HEK293 (cell line): ENCODE measurements at regions not wholly inside any gene's neighbourhood (a gene's known extent, or its start where the extent isn't known, plus 50 kb on each side); places are given as distances from the start of the nearest gene placed in this dataset.

Source experiments
- CTCF ChIA-PET: fragments of 350-600 bp; formaldehyde crosslinking; extraction: SDS; loops from one replicate; lab custom pipeline; 2021; ENCODE audit warnings: antibody characterized with exemption; lab: Yijun Ruan, JAX
- POLR2A ChIA-PET: fragments of 300-600 bp; formaldehyde crosslinking; extraction: SDS; loops from one replicate; lab custom pipeline; 2020; ENCODE audit warnings: antibody characterized with exemption, inconsistent platforms; lab: Yijun Ruan, JAX
- H3K27ac ChIP-seq: fragments of 200-500 bp; sonication (Bioruptor generic); 2 replicates; pipeline ENCODE4 v1.5.1; 2014; ENCODE audit warnings: low read depth, low read length, control low read depth, inconsistent platforms; ENCODE audit errors: extremely low read depth
- H3K36me3 ChIP-seq, 2 experiments: fragments of 200-500 bp in 1 of 2; sonication (Bioruptor generic) in 1 of 2; 1 replicate in 1 of 2; 2 replicates in 1 of 2; pipeline ENCODE4 v1.5.1; 2014 to 2017; ENCODE audit warnings: inconsistent platforms in 2 of 2, low read length in 2 of 2; ENCODE audit not compliant: control insufficient read depth in 2 of 2, insufficient read depth in 1 of 2
- H3K4me1 ChIP-seq: fragments of 200-500 bp; sonication (Bioruptor generic); 2 replicates; pipeline ENCODE4 v1.5.1; 2014; ENCODE audit warnings: mild to moderate bottlenecking, low read length, inconsistent platforms; ENCODE audit not compliant: control insufficient read depth, insufficient read depth
- H3K4me3 ChIP-seq: 2 replicates; pipeline ENCODE4 v1.5.1; 2011; ENCODE audit warnings: low read depth, mild to moderate bottlenecking, control low read depth, low read length, moderate library complexity
- H3K9me3 ChIP-seq: fragments of 200-500 bp; sonication (Bioruptor generic); 2 replicates; pipeline ENCODE4 v1.5.1; 2014; ENCODE audit warnings: low read depth, low read length, inconsistent platforms; ENCODE audit not compliant: control insufficient read depth, insufficient read depth
- BCL6B ChIP-seq: fragments of 450-650 bp; formaldehyde crosslinking; IDR thresholded peaks from 2 replicates; pipeline ENCODE4 v1.5.1; 2017; ENCODE audit warnings: missing biosample characterization, missing genetic modification characterization
- HOXD13 ChIP-seq: sonication (generic); formaldehyde crosslinking; IDR thresholded peaks from 2 replicates; pipeline ENCODE4 v1.8.0; 2022; ENCODE audit warnings: missing genetic modification reagents, borderline replicate concordance
- SP2 ChIP-seq: fragments of 450-650 bp; formaldehyde crosslinking; IDR thresholded peaks from 2 replicates; pipeline ENCODE4 v1.5.1; 2016; ENCODE audit warnings: missing biosample characterization, missing genetic modification characterization
- SP3 ChIP-seq: fragments of 450-650 bp; formaldehyde crosslinking; IDR thresholded peaks from 2 replicates; pipeline ENCODE4 v1.5.1; 2016; ENCODE audit warnings: missing biosample characterization, missing genetic modification characterization
- ZBTB1 ChIP-seq: fragments of 450-650 bp; formaldehyde crosslinking; IDR thresholded peaks from 2 replicates; pipeline ENCODE4 v1.5.1; 2016; ENCODE audit warnings: missing biosample characterization, missing genetic modification characterization
- ZBTB11 ChIP-seq: fragments of 450-650 bp; formaldehyde crosslinking; conservative IDR thresholded peaks from 2 replicates; pipeline ENCODE4 v1.5.1; 2016; ENCODE audit warnings: low read depth, missing biosample characterization, missing genetic modification characterization
- ZBTB20 ChIP-seq: fragments of 450-650 bp; formaldehyde crosslinking; IDR thresholded peaks from 2 replicates; pipeline ENCODE4 v1.5.1; 2016; ENCODE audit warnings: missing biosample characterization, missing genetic modification characterization
- ZBTB49 ChIP-seq: fragments of 450-650 bp; formaldehyde crosslinking; IDR thresholded peaks from 2 replicates; pipeline ENCODE4 v1.5.1; 2016; ENCODE audit warnings: missing biosample characterization, missing genetic modification characterization, low read depth
- ZNF214 ChIP-seq: fragments of 450-650 bp; formaldehyde crosslinking; IDR thresholded peaks from 2 replicates; pipeline ENCODE4 v1.5.1; 2017; ENCODE audit warnings: missing biosample characterization, mild to moderate bottlenecking, missing genetic modification characterization, borderline replicate concordance
- ZNF23 ChIP-seq: fragments of 450-650 bp; formaldehyde crosslinking; IDR thresholded peaks from 2 replicates; pipeline ENCODE4 v1.5.1; 2016; ENCODE audit warnings: missing biosample characterization, missing genetic modification characterization, borderline replicate concordance
- ZNF239 ChIP-seq: fragments of 450-650 bp; formaldehyde crosslinking; IDR thresholded peaks from 2 replicates; pipeline ENCODE4 v1.5.1; 2016; ENCODE audit warnings: missing biosample characterization, missing genetic modification characterization
- ZNF26 ChIP-seq: fragments of 450-650 bp; formaldehyde crosslinking; IDR thresholded peaks from 2 replicates; pipeline ENCODE4 v1.5.1; 2016; ENCODE audit warnings: missing biosample characterization, missing genetic modification characterization
- ZNF366 ChIP-seq: fragments of 450-650 bp; formaldehyde crosslinking; conservative IDR thresholded peaks from 2 replicates; pipeline ENCODE4 v1.5.1; 2016; ENCODE audit warnings: missing biosample characterization, missing genetic modification characterization
- ZNF623 ChIP-seq: fragments of 450-650 bp; formaldehyde crosslinking; IDR thresholded peaks from 2 replicates; pipeline ENCODE4 v1.5.1; 2016; ENCODE audit warnings: missing biosample characterization, missing genetic modification characterization
- ZNF664 ChIP-seq: fragments of 450-650 bp; formaldehyde crosslinking; IDR thresholded peaks from 2 replicates; pipeline ENCODE4 v1.5.1; 2016; ENCODE audit warnings: missing biosample characterization, missing genetic modification characterization
- ZNF747 ChIP-seq: fragments of 450-650 bp; formaldehyde crosslinking; IDR thresholded peaks from 2 replicates; pipeline ENCODE4 v1.5.1; 2016; ENCODE audit warnings: missing biosample characterization, missing genetic modification characterization
- ZNF830 ChIP-seq: fragments of 450-650 bp; IDR thresholded peaks from 2 replicates; pipeline ENCODE4 v1.5.0; 2018; ENCODE audit warnings: missing biosample characterization, missing genetic modification characterization, low read depth, mild to moderate bottlenecking, moderate library complexity
- ZSCAN16 ChIP-seq: fragments of 450-650 bp; formaldehyde crosslinking; IDR thresholded peaks from 2 replicates; pipeline ENCODE4 v1.5.1; 2016; ENCODE audit warnings: missing biosample characterization, missing genetic modification characterization
- ZSCAN30 ChIP-seq: fragments of 450-650 bp; IDR thresholded peaks from 2 replicates; pipeline ENCODE4 v1.5.1; 2018; ENCODE audit warnings: missing biosample characterization, mild to moderate bottlenecking, missing genetic modification characterization, moderate library complexity
- ZXDB ChIP-seq: fragments of 450-650 bp; formaldehyde crosslinking; IDR thresholded peaks from 2 replicates; pipeline ENCODE4 v1.5.1; 2016; ENCODE audit warnings: missing biosample characterization, missing genetic modification characterization

DNA sequence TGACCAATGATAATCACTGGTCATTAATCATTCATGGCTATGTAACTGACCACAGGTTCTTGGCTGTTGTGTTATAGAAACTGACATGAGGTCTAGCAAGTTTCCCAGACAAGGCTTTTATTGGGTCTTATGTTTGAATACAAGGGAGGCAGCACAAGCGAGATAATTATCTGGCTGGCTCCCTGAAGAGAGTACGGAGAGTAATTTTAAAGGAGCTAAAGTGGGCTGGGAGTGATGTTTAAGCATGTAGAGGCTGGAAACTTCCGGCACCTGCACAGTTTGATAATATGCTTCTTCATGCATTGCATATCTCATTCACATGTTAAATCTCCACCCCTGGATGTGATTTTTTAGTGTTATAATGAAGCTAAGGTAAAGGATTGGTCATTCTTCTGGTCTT is 116.2 kb upstream of the KCNK1 start:
- Histone ChIP-seq H3K4me3 (no peak overlapping the region), H3K27ac (no peak overlapping the region), H3K9me3 (no peaks in the 10 kb centered on the region), H3K36me3 (no peaks in the 10 kb centered on the region), H3K4me1 (no peaks in the 10 kb centered on the region)
- CTCF ChIA-PET: interaction anchor here (0.6 to 3.8 kb wide), 5 partner anchors 9 to 886 kb away, joined by 3 to 12 read pairs (median 3); no protein-coding TSS in a partner anchor
- POLR2A ChIA-PET: no interaction called here
- TF ChIP-seq BCL6B (tag by site-specific recombination) (no peak), ZNF747 (no peak), SP2 (tag by site-specific recombination) (no peak)

DNA sequence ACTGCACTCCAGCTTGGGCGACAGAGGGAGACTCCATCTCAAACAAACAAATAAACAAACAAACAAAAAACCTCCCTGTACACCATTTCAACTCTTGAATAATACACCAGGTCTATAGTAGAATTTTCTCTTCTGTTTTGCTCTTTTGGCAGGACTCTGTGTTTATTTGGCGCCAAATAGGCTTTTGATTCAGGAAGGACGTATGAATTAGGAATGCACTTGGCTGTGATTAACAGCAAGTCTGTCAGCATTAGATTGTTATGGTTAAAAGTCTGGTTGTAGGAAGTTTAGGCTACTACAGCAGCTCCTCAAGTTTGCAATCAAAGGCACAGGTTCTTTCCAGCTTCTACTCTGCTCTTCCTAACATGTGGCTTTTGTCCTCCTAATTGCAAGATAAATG is 113.8 kb upstream of the KCNK1 start:
- Histone ChIP-seq H3K4me3 (no peak overlapping the region), H3K36me3 (no peaks in the 10 kb centered on the region), H3K9me3 (no peaks in the 10 kb centered on the region), H3K27ac (no peak overlapping the region), H3K4me1 (no peaks in the 10 kb centered on the region)
- ChIA-PET CTCF (interaction anchor here (2.1 kb wide), 1 partner anchor 18 kb away, joined by 9 read pairs; no protein-coding TSS in a partner anchor), POLR2A (no interaction called here)
- TF ChIP-seq SP3 (tag by site-specific recombination): no peak
- no peak for TF ChIP-seq ZBTB1 (tag by site-specific recombination)
- no peak for TF ChIP-seq ZNF23 (tag by site-specific recombination)
- TF ChIP-seq ZNF214: no peak
- no peak for TF ChIP-seq HOXD13
- TF ChIP-seq ZBTB49: no peak
- TF ChIP-seq ZBTB11 (tag by site-specific recombination): no peak
- no peak for TF ChIP-seq ZBTB20 (tag by site-specific recombination)
- TF ChIP-seq ZNF664 (tag by site-specific recombination): no peak
- TF ChIP-seq ZNF830: no peak
- TF ChIP-seq ZNF623 (tag by site-specific recombination): no peak
- no peak for TF ChIP-seq ZXDB (tag by site-specific recombination)
- no peak for TF ChIP-seq ZNF366

DNA sequence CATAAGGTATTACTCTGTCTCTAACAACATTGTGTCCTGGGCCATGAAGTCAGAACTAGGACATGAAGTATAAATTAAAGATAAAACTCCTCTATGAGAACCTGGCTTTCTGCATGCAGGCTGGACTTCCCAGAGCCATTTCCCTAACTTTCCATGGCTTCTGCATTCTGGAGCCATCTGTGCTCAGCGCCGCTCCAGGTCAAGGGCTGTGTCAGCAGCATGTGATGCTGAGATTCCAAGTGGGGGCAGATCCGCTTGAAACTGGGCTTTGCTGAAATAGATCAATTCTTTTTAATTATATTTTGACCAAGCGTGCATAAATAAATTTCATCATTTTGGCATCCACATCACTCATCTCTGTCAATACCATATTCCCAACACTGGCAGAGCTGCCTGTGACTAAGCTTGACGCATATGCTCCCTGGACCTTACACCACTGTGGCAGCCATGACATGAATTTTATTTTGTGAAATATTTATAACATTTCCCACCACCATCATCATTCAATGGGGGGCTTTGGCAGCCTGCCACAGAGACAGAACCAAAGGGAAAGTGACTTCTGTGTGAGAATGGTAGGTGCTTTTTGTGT is 110.4 kb upstream of the KCNK1 start:
- CTCF ChIA-PET: interaction anchor here (1.0 to 1.3 kb wide), 2 partner anchors 63 to 110 kb away, joined by 3 read pairs; no protein-coding TSS in a partner anchor

More for the DNA sequence above, 110.4 kb upstream of the KCNK1 start:
- Histone ChIP-seq H3K36me3 (no peaks in the 10 kb centered on the region), H3K27ac (no peak overlapping the region), H3K4me1 (no peaks in the 10 kb centered on the region), H3K4me3 (no peak overlapping the region), H3K9me3 (no peaks in the 10 kb centered on the region)
- TF ChIP-seq ZNF26 (tag by site-specific recombination): no peak
- no peak for TF ChIP-seq ZNF623 (tag by site-specific recombination)
- no peak for TF ChIP-seq ZNF239 (tag by site-specific recombination)
- TF ChIP-seq ZNF23 (tag by site-specific recombination): no peak
- TF ChIP-seq ZSCAN16 (tag by site-specific recombination): no peak
- no peak for TF ChIP-seq ZNF366
- TF ChIP-seq ZSCAN30 (tag by site-specific recombination): no peak
- POLR2A ChIA-PET: no interaction called here
